OCI-LY1 (cell line): ENCODE measurements at regions not wholly inside any gene's neighbourhood (a gene's known extent, or its start where the extent isn't known, plus 50 kb on each side); places are given as distances from the start of the nearest gene placed in this dataset.
A peak's percentile ranks its signal among the peaks of the same experiment; 100 is the strongest.

Source experiments
- EZH2 ChIP-seq: fragments of 200-600 bp; sonication (generic), shearing (Covaris generic); IDR thresholded peaks from 2 replicates; pipeline ENCODE4 v1.8.0; 2017; ENCODE audit warnings: borderline replicate concordance, mixed run types, mild to moderate bottlenecking, antibody characterized with exemption, low read length, moderate library complexity, mixed read lengths
- TF ChIP-seq, protein P1 (sequence below): fragments of 200-600 bp; sonication (generic), shearing (Covaris generic); IDR thresholded peaks from 2 replicates; pipeline ENCODE4 v1.5.1; 2017; ENCODE audit warnings: mild to moderate bottlenecking, antibody characterized with exemption, low read length, moderate library complexity, mixed read lengths

DNA sequence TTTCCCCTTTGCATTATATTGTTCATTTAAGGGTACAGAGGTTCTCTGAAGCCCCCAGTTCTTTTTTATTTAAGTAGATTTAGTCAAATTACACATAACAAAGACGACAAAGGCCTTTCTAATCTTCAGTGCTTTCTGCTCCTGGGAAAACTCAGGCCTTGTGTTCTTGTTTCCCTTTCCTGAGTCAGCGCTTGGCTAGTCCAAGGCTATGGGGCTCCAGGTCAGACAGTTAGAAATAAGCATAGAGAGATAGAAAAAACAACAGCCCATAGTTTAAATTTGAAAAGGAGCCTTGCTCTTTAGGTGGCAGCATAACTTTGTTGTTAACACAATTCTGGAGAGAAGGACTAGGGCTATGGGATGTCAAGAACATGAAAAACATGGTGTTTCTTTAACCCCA, 97.3 kb downstream of the PPP1R2C start:
- TF ChIP-seq, protein P1, sequence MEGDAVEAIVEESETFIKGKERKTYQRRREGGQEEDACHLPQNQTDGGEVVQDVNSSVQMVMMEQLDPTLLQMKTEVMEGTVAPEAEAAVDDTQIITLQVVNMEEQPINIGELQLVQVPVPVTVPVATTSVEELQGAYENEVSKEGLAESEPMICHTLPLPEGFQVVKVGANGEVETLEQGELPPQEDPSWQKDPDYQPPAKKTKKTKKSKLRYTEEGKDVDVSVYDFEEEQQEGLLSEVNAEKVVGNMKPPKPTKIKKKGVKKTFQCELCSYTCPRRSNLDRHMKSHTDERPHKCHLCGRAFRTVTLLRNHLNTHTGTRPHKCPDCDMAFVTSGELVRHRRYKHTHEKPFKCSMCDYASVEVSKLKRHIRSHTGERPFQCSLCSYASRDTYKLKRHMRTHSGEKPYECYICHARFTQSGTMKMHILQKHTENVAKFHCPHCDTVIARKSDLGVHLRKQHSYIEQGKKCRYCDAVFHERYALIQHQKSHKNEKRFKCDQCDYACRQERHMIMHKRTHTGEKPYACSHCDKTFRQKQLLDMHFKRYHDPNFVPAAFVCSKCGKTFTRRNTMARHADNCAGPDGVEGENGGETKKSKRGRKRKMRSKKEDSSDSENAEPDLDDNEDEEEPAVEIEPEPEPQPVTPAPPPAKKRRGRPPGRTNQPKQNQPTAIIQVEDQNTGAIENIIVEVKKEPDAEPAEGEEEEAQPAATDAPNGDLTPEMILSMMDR = peak; percentile 26; the same call in 1 of the 2 replicates
- TF ChIP-seq EZH2 = no peak
